Esophagus squamous epithelium (tissue), 5 donors: ENCODE measurements at regions not wholly inside any gene's neighbourhood (a gene's known extent, or its start where the extent isn't known, plus 50 kb on each side); places are given as distances from the start of the nearest gene placed in this dataset.

Source experiments
- DNase-seq: peaks from one replicate; lab custom pipeline; 2025; lab: John Stamatoyannopoulos, UW
- H3K27ac ChIP-seq, 4 donors: fragments of 200-600 bp; sonication (generic); one replicate each; pipeline ENCODE4 v1.5.1; 2016 to 2019; ENCODE audit warnings: mild to moderate bottlenecking in 1 of 4
- H3K27me3 ChIP-seq, 4 donors: fragments of 200-600 bp; sonication (generic); 1 replicate in 3 of 4; 2 replicates in 1 of 4; pipeline versions ENCODE4 v1.5.1 to v1.6.0; 2017 to 2021; ENCODE audit warnings: antibody characterized with exemption in 1 of 4
- H3K36me3 ChIP-seq, 3 donors: fragments of 200-600 bp; sonication (generic); one replicate each; pipeline ENCODE4 v1.5.1; 2016 to 2019
- H3K4me1 ChIP-seq, 3 donors: fragments of 200-600 bp; sonication (generic); one replicate each; pipeline ENCODE4 v1.5.1; 2017 to 2019
- H3K4me3 ChIP-seq, 4 donors: fragments of 200-600 bp; sonication (generic); 1 replicate in 3 of 4; 2 replicates in 1 of 4; pipeline ENCODE4 v1.5.1; 2016 to 2019; ENCODE audit warnings: mild to moderate bottlenecking in 2 of 4, moderate library complexity in 1 of 4
- H3K9me3 ChIP-seq, 3 donors: fragments of 200-600 bp; sonication (generic); one replicate each; pipeline ENCODE4 v1.5.1; 2016 to 2019
- POLR2A ChIP-seq, 4 donors: fragments of 450-650 bp; IDR thresholded peaks; one replicate each; pipeline ENCODE4 v1.6.1; 2017; ENCODE audit warnings: antibody characterized with exemption in 4 of 4, mild to moderate bottlenecking in 4 of 4, moderate library complexity in 3 of 4
- WGBS, 2 donors: methylation state at CpG; one replicate each; pipeline ENCODE4 v1.1.5; 2018; 5-methylcytosine and 5-hydroxymethylcytosine counted together
- intact Hi-C: fragments of 100-400 bp; cut with DNase I; formaldehyde crosslinking; loops from one replicate; pipeline ENCODE4 v1.15.0; 2022
- TF ChIP-seq, protein P1 (sequence below), 6 experiments: fragments of 450-650 bp in 4 of 6; fragments of 200-600 bp in 2 of 6; sonication (generic) in 2 of 6; IDR thresholded peaks; one replicate each; pipeline ENCODE4 v1.5.1; 2016 to 2019; ENCODE audit warnings: antibody characterized with exemption in 6 of 6, mild to moderate bottlenecking in 4 of 6, moderate library complexity in 4 of 6
- donor health status: DM: yes; HTN: yes; CAD: no.

DNA sequence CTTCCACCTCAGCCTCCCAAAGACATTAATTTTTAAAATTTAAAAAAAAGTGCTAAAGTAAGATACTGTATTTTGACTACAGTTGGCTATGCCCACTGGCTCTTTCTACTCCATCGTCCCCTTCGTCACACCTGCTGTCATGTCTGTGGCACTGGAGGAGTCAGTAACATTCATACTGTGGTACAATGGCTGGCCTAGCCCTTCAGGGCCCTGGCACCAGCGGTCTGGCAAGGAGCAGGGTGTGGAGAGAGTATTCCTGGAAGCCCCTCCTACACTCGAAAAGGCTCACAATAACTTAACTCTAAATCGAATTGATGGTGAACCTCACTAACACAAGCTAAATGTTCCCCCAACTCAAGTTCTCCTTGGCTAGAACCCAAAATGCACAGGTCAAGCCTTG is 89.7 kb upstream of the RASGRF1 start:
- TF ChIP-seq, protein P1, sequence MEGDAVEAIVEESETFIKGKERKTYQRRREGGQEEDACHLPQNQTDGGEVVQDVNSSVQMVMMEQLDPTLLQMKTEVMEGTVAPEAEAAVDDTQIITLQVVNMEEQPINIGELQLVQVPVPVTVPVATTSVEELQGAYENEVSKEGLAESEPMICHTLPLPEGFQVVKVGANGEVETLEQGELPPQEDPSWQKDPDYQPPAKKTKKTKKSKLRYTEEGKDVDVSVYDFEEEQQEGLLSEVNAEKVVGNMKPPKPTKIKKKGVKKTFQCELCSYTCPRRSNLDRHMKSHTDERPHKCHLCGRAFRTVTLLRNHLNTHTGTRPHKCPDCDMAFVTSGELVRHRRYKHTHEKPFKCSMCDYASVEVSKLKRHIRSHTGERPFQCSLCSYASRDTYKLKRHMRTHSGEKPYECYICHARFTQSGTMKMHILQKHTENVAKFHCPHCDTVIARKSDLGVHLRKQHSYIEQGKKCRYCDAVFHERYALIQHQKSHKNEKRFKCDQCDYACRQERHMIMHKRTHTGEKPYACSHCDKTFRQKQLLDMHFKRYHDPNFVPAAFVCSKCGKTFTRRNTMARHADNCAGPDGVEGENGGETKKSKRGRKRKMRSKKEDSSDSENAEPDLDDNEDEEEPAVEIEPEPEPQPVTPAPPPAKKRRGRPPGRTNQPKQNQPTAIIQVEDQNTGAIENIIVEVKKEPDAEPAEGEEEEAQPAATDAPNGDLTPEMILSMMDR (IDR thresholded peaks at IDR 0.05), result no peak
- no peak for TF ChIP-seq POLR2A (IDR thresholded peaks at IDR 0.05)
- Histone ChIP-seq H3K27ac (no peak overlapping the region), H3K4me3 (no peak overlapping the region), H3K9me3 (no peaks in the 10 kb centered on the region), H3K4me1 (no peaks in the 10 kb centered on the region), H3K27me3 (peaks cover 0 to 5% (median 0%) of the 10 kb centered on the region in 4 donors), H3K36me3 (no peaks in the 10 kb centered on the region)
- intact Hi-C loops, result no loop called here
- DNase-seq, result no peak
- WGBS, 2 donors, result 75 to 92% methylated on average over 5 of the region's 5 CpGs

DNA sequence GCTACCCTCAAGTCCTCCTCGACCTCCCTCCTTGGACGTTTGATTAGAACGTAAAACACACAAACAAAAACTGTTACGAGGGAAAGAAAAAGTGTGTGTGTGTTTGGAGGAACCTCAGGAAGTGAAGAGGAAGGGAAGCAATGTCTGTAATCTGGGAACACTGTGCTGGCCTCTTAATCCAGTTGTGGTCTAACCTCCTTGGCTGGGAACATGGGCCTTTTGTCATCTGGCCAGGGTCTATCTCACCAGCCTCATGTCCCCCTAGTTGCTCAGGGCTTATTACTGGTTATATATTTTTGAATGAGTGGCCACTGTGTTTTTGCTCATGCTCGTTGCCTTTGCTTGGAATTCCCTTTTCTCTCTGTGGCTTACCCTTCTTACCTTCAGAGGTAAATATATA is 89.0 kb upstream of the RASGRF1 start:
- intact Hi-C loops, result no loop called here
- no peak for DNase-seq
- Histone ChIP-seq H3K27ac (no peak overlapping the region), H3K9me3 (no peaks in the 10 kb centered on the region), H3K4me1 (no peaks in the 10 kb centered on the region), H3K36me3 (no peaks in the 10 kb centered on the region), H3K27me3 (peaks cover 0 to 8% (median 0%) of the 10 kb centered on the region in 4 donors), H3K4me3 (no peak overlapping the region)
- WGBS, 2 donors, result 78 to 85% methylated on average over 5 of the region's 5 CpGs
- TF ChIP-seq, protein P1 (IDR thresholded peaks at IDR 0.05), result no peak
- no peak for TF ChIP-seq POLR2A (IDR thresholded peaks at IDR 0.05)

DNA sequence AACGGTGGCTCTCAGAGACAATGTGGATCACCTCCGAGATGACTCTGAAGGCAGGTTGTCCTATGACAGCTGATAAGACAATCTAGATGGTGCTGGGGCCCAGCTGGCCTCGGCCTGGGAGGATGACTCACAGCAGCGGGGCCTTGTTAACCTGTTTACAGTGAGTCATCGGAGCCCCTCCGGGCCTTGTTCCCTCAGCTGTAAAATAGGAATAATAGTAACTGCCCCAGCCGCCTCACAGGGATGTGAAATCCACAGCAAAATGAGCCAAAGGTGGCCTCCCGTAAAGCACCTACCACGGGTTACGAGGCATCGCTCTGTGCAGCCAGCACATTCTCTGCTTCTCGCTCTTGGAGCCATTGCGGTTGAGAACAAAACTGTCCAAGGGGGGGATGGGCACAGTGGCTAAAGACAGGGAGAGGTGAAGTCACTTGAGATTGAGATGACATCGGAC is 88.6 kb upstream of the RASGRF1 start:
- Histone ChIP-seq H3K27me3 (peaks cover 0 to 11% (median 0%) of the 10 kb centered on the region in 4 donors), H3K9me3 (no peaks in the 10 kb centered on the region), H3K4me3 (no peak overlapping the region), H3K27ac (no peak overlapping the region), H3K36me3 (no peaks in the 10 kb centered on the region), H3K4me1 (no peaks in the 10 kb centered on the region)
- DNase-seq, result no peak
- TF ChIP-seq, protein P1 (IDR thresholded peaks at IDR 0.05), result no peak
- no peak for TF ChIP-seq POLR2A (IDR thresholded peaks at IDR 0.05)
- intact Hi-C loops, result no loop called here
- WGBS, 2 donors, result 54 to 71% methylated on average over 2 to 11 of the region's 14 CpGs

DNA sequence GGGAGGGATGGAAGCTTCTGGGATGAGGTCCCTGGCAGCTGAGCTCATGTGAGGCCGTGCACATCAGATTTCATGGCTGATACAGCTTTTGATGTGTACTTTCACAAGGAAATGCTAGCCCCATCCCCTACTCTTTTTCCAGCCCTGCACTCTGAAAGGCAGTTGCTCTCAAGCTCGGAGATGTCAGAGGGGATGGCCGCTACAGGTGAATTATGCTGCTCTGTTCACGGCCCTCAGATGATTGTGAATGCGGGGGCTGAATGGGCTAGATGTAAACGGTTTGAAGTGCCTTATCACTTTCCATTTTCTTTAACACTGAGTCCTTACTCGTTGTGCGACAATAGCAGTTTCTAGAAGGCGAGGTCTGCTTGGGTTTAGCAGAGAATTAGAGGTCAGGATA is 88.0 kb upstream of the RASGRF1 start:
- no peak for DNase-seq
- no peak for TF ChIP-seq POLR2A (IDR thresholded peaks at IDR 0.05)
- TF ChIP-seq, protein P1 (IDR thresholded peaks at IDR 0.05), result no peak
- peaks cover 0 to 16% (median 0%) of the 10 kb centered on the region in 4 donors for H3K27me3 ChIP-seq
- WGBS, 2 donors, result 76 to 88% methylated on average over 9 of the region's 9 CpGs
- no peaks in the 10 kb centered on the region for H3K36me3 ChIP-seq
- H3K27ac ChIP-seq, result no peak overlapping the region
- no peaks in the 10 kb centered on the region for H3K4me1 ChIP-seq
- intact Hi-C loops, result no loop called here
- H3K9me3 ChIP-seq, result no peaks in the 10 kb centered on the region
- H3K4me3 ChIP-seq, result no peak overlapping the region

DNA sequence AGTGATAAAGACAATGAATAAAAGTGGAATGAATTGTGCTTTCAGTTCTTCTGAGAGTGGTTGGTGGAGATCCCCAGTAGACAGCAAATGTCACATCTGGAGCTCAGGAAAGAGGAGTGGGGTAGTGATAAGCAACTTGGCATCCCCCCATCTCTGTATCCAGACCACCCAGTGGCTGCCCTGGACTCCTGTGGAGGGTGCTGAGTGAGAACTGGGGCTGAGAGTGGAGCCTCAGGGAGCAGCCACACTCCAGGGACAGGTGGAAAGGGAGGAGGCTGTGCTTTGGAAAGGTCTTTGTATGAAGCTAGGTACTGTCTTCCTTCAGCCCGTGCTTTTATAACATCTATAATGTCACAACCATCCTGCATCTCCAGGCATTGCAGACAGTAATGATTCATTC is 85.6 kb upstream of the RASGRF1 start:
- Histone ChIP-seq H3K27me3 (peaks cover 0 to 36% (median 0%) of the 10 kb centered on the region in 4 donors), H3K36me3 (no peaks in the 10 kb centered on the region), H3K4me1 (no peaks in the 10 kb centered on the region), H3K9me3 (no peaks in the 10 kb centered on the region), H3K27ac (no peak overlapping the region), H3K4me3 (no peak overlapping the region)
- WGBS, 2 donors, result 78 to 86% methylated on average over 1 of the region's 1 CpG
- TF ChIP-seq, protein P1 (IDR thresholded peaks at IDR 0.05), result no peak
- no peak for TF ChIP-seq POLR2A (IDR thresholded peaks at IDR 0.05)
- DNase-seq, result no peak
- intact Hi-C loops, result no loop called here
